ENCODE measurements at regions not wholly inside any gene's neighbourhood (a gene's known extent, or its start where the extent isn't known, plus 50 kb on each side); places are given as distances from the start of the nearest gene placed in this dataset.

DNA sequence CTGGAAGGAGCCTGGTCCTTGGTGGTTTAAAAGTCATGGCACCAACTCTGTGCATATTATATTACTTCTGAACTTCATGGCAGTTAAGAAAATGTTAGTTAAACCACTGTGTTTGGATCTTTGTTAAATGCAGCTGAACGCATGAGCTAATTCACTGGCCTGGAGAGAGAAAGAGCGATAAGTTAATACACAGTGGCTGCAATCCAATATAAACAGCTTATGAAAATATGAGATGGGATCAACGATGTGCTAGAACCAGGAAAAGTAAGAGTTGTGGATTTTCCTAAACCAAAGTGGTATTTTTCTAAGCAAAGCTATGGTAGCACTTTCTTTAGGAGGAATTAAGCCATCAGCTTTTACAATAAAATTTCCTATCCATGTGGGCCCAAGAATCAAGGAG is 326.7 kb downstream of the MTX2 start:
- TF ChIP-seq, protein P1, sequence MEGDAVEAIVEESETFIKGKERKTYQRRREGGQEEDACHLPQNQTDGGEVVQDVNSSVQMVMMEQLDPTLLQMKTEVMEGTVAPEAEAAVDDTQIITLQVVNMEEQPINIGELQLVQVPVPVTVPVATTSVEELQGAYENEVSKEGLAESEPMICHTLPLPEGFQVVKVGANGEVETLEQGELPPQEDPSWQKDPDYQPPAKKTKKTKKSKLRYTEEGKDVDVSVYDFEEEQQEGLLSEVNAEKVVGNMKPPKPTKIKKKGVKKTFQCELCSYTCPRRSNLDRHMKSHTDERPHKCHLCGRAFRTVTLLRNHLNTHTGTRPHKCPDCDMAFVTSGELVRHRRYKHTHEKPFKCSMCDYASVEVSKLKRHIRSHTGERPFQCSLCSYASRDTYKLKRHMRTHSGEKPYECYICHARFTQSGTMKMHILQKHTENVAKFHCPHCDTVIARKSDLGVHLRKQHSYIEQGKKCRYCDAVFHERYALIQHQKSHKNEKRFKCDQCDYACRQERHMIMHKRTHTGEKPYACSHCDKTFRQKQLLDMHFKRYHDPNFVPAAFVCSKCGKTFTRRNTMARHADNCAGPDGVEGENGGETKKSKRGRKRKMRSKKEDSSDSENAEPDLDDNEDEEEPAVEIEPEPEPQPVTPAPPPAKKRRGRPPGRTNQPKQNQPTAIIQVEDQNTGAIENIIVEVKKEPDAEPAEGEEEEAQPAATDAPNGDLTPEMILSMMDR (conservative IDR thresholded peaks at IDR 0.05 in 1 of 2, IDR thresholded peaks at IDR 0.05 in 1 of 2; ENCODE audit: extremely low read depth in 1 of 2, insufficient read depth in 1 of 2, low read depth in 1 of 2, low read length in 2 of 2), result no peak
- no peak for TF ChIP-seq EZH2 (IDR thresholded peaks at IDR 0.05; ENCODE audit: borderline replicate concordance, low read length)
